Adipocyte (in vitro differentiated cells): ENCODE measurements at regions not wholly inside any gene's neighbourhood (a gene's known extent, or its start where the extent isn't known, plus 50 kb on each side); places are given as distances from the start of the nearest gene placed in this dataset.

Source experiments
- DNase-seq: peaks from one replicate; pipeline ENCODE4 v3.0.0-alpha.2; 2015; ENCODE audit warnings: low read depth
- H3K27me3 ChIP-seq: replicated peaks from 2 replicates; pipeline ENCODE4 v1.7.0; 2013; ENCODE audit warnings: mild to moderate bottlenecking, low read length, moderate library complexity; ENCODE audit not compliant: control insufficient read depth, insufficient read depth
- H3K36me3 ChIP-seq: 2 replicates; pipeline ENCODE4 v1.7.0; 2013; ENCODE audit warnings: low read length, mild to moderate bottlenecking, moderate library complexity; ENCODE audit not compliant: control insufficient read depth, insufficient read depth, severe bottlenecking
- H3K4me1 ChIP-seq: 2 replicates; pipeline ENCODE4 v1.7.0; 2013; ENCODE audit warnings: mild to moderate bottlenecking, low read length, moderate library complexity; ENCODE audit not compliant: control insufficient read depth, insufficient read depth
- H3K4me3 ChIP-seq: 2 replicates; pipeline ENCODE4 v1.7.0; 2013; ENCODE audit warnings: mild to moderate bottlenecking, low read length, moderate library complexity
- H3K9ac ChIP-seq: 2 replicates; pipeline ENCODE4 v1.7.0; 2013; ENCODE audit warnings: mild to moderate bottlenecking, low read length, moderate library complexity
- H3K9me3 ChIP-seq: 2 replicates; pipeline ENCODE4 v1.7.0; 2013; ENCODE audit warnings: mild to moderate bottlenecking, low read length, moderate library complexity; ENCODE audit not compliant: control insufficient read depth

- Histone ChIP-seq H3K4me3 (no peak overlapping the region), H3K4me1 (peaks cover 4% of the 10 kb centered on the region), H3K9me3 (no peaks in the 10 kb centered on the region), H3K27me3 (no peaks in the 10 kb centered on the region), H3K9ac (no peak overlapping the region), H3K36me3 (no peaks in the 10 kb centered on the region)
- no peak for DNase-seq
These were observed 527.9 kb downstream of the FGF9 start for GRCh38 chr13:22198641-22199217.

GRCh38 chr13:22200440-22200839 is 529.6 kb downstream of the FGF9 start:
- H3K4me1 ChIP-seq = peaks cover 4% of the 10 kb centered on the region
- no peak for DNase-seq
- no peaks in the 10 kb centered on the region for H3K27me3 ChIP-seq
- no peaks in the 10 kb centered on the region for H3K9me3 ChIP-seq
- no peak overlapping the region for H3K9ac ChIP-seq
- H3K36me3 ChIP-seq = no peaks in the 10 kb centered on the region
- H3K4me3 ChIP-seq = no peak overlapping the region

- DNase-seq = no peak
- no peaks in the 10 kb centered on the region for H3K36me3 ChIP-seq
- H3K9ac ChIP-seq = no peak overlapping the region
- H3K27me3 ChIP-seq = no peaks in the 10 kb centered on the region
- H3K4me3 ChIP-seq = no peak overlapping the region
- peaks cover 4% of the 10 kb centered on the region for H3K4me1 ChIP-seq
- peaks cover 2% of the 10 kb centered on the region for H3K9me3 ChIP-seq
These were observed 530.6 kb downstream of the FGF9 start for GRCh38 chr13:22201375-22201925.

GRCh38 chr13:22210134-22210930 is 539.5 kb downstream of the FGF9 start:
- Histone ChIP-seq H3K4me3 (no peak overlapping the region), H3K4me1 (no peaks in the 10 kb centered on the region), H3K9ac (no peak overlapping the region), H3K27me3 (no peaks in the 10 kb centered on the region), H3K36me3 (no peaks in the 10 kb centered on the region), H3K9me3 (peaks cover 3% of the 10 kb centered on the region)
- no peak for DNase-seq

- no peaks in the 10 kb centered on the region for H3K4me1 ChIP-seq
- no peaks in the 10 kb centered on the region for H3K27me3 ChIP-seq
- DNase-seq = no peak
- H3K4me3 ChIP-seq = no peak overlapping the region
- H3K9me3 ChIP-seq = no peaks in the 10 kb centered on the region
- H3K36me3 ChIP-seq = no peaks in the 10 kb centered on the region
- no peak overlapping the region for H3K9ac ChIP-seq
These were observed 541.0 kb downstream of the FGF9 start for GRCh38 chr13:22211876-22212275.

DNA sequence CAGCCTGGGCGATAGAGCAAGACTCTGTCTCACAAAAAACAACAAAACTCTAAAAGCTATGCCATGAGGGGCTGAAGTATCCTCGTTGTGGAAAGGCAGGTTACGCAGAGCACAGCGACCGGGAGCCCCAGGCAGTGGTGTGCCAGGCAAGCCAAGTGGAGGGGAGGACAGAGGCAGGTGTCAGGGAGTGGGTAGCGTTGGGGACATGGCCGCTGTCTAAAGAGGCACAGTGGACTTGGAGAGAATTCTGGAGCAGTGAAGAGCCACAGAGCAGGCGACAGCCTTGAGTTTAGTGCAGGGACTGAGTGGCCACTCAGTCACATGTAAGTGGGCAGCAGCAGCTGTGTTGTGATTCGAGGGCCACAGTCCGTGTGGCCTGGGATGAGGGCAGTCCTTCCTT is 541.7 kb downstream of the FGF9 start:
- no peak for DNase-seq
- no peaks in the 10 kb centered on the region for H3K4me1 ChIP-seq
- no peaks in the 10 kb centered on the region for H3K36me3 ChIP-seq
- no peaks in the 10 kb centered on the region for H3K9me3 ChIP-seq
- H3K9ac ChIP-seq = no peak overlapping the region
- H3K4me3 ChIP-seq = no peak overlapping the region
- no peaks in the 10 kb centered on the region for H3K27me3 ChIP-seq

- no peak overlapping the region for H3K4me3 ChIP-seq
- H3K27me3 ChIP-seq = peaks cover under 1% of the 10 kb centered on the region
- no peaks in the 10 kb centered on the region for H3K9me3 ChIP-seq
- H3K4me1 ChIP-seq = no peaks in the 10 kb centered on the region
- no peaks in the 10 kb centered on the region for H3K36me3 ChIP-seq
- no peak for DNase-seq
- no peak overlapping the region for H3K9ac ChIP-seq
These were observed 543.3 kb downstream of the FGF9 start for GRCh38 chr13:22214184-22214583.

DNA sequence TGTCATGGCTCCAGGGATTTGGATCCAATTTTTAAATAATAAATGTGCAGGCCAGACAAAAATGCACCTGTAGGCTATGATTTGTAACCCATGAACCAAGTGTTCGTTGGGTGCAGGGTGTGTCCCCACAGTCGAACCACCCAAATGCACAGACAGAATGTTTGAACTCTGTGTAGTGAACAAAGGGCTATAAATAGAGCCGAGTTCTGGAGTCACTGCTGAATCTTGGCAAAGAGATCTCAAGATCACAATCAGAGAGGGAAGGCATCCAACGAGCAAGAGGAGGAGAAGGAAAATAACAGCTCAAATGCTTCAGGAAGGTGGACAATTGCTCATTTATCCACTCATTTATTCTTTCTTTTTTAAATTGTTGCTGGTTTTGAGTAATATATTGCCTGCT is 547.9 kb downstream of the FGF9 start:
- Histone ChIP-seq H3K36me3 (no peaks in the 10 kb centered on the region), H3K4me1 (no peaks in the 10 kb centered on the region), H3K9ac (no peak overlapping the region), H3K27me3 (peaks cover 2% of the 10 kb centered on the region), H3K9me3 (no peaks in the 10 kb centered on the region), H3K4me3 (no peak overlapping the region)
- DNase-seq = no peak

GRCh38 chr13:22219709-22220108 is 548.8 kb downstream of the FGF9 start:
- DNase-seq = no peak
- no peaks in the 10 kb centered on the region for H3K9me3 ChIP-seq
- H3K9ac ChIP-seq = no peak overlapping the region
- peaks cover 2% of the 10 kb centered on the region for H3K27me3 ChIP-seq
- H3K4me1 ChIP-seq = no peaks in the 10 kb centered on the region
- no peaks in the 10 kb centered on the region for H3K36me3 ChIP-seq
- no peak overlapping the region for H3K4me3 ChIP-seq

DNA sequence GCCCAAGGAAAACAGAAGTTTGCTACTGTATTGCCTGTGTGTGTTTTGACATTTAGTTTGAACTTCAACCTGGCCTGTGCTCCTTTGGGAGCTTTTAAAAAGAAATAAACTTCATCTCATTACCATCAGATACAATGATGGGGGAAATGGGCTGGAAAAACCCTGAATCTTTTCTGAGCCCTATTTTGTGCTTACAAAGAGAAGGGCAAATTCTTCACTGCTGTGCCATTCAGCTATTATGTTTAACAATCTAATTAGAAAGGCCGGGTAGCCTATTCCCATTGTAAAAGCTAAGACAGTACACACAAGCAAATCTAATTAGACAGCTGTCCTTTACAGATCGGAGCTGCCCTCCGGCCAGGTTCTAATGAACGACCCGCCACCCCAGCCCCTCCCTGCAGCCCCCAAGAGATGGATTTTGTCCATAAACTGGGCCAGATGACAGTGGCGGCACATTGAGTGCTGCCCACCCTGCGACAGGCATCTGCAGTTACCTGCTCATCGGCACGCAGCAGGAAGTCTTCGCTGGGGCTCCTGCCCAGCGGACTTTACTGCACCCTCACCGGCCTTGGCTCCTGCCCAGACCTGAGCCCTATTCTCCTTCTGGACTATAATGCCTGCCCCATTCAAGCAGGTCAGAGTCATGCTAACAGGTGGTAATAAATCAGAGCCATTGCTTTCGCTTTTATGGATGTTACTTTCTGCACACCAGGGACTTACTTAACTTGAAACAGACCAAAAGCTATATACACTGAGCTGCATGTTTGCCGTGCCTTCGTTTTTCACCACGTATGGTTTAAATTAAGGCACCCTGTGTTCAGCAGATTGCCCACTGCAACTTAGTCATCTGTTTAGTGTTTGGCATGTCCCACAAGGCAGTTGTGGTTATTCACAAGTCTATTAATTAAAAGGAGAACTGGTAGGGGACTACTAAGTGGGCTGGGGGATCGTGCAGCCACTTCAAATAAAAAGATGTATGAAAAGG is 549.6 kb downstream of the FGF9 start:
- H3K27me3 ChIP-seq = peaks cover 2% of the 10 kb centered on the region
- DNase-seq = no peak

DNA sequence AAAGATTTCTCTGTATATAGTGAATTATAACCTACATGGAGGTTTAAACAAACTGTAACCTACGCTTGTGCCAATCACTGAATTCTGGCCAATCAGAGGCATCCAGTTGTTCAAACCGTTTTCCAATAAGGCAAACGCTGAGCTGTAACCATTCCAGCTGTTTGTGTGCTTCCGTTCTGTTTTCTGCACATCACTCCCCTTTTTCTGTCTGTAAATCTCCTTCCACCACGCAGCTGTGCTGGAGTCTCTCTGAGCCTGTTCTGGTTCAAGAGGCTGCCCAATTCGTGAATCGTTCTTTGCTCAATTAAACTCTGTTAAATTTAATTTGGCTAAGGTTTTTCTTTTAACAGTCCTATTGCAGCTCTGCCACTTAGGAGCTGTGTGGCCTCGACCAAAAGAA is 552.5 kb downstream of the FGF9 start:
- Histone ChIP-seq H3K9me3 (no peaks in the 10 kb centered on the region), H3K9ac (no peak overlapping the region), H3K4me3 (no peak overlapping the region), H3K4me1 (no peaks in the 10 kb centered on the region), H3K27me3 (peaks cover 2% of the 10 kb centered on the region), H3K36me3 (no peaks in the 10 kb centered on the region)
- no peak for DNase-seq

More for the DNA sequence above, 549.6 kb downstream of the FGF9 start:
- Histone ChIP-seq H3K9me3 (no peaks in the 10 kb centered on the region), H3K9ac (no peak overlapping the region), H3K36me3 (no peaks in the 10 kb centered on the region), H3K4me3 (no peak overlapping the region), H3K4me1 (no peaks in the 10 kb centered on the region)
